ENCODE measurements at regions not wholly inside any gene's neighbourhood (a gene's known extent, or its start where the extent isn't known, plus 50 kb on each side); places are given as distances from the start of the nearest gene placed in this dataset.

GRCh38 chr6:22155551-22155950, 141.3 kb downstream of the PRL start:
- TF ChIP-seq EZH2phosphoT487 (IDR thresholded peaks at IDR 0.05; ENCODE audit: insufficient read depth, low read depth) (no peak), EZH2 (IDR thresholded peaks at IDR 0.05; ENCODE audit: insufficient read depth, poor library complexity, severe bottlenecking) (no peak)
